ENCODE measurements at regions not wholly inside any gene's neighbourhood (a gene's known extent, or its start where the extent isn't known, plus 50 kb on each side); places are given as distances from the start of the nearest gene placed in this dataset.

GRCh38 chr3:195011231-195011834 is 259.6 kb downstream of the XXYLT1 start:
- no peak for DNase-seq (ENCODE audit: low read depth in 2 of 2)

DNA sequence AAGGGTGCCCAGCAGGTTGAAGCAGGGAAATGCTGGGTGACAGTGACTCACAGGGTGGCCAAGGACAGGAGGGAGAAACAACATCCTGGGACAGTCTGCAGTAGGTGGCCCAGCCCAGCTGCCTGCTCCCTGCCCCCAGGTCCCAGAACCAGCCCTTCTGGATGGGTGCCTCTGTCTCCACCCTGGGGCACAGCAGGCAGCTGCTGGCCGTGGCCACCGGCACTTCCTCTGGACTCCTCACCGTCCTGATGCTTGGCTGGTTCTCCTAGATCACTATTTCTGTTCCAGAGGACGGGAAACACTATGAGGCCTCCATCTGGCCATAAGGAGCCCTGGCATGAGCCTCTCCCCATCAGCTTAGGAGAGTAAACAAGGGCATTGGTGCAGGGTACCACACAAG is 258.9 kb downstream of the XXYLT1 start:
- DNase-seq (ENCODE audit: low read depth in 2 of 2): no peak

DNA sequence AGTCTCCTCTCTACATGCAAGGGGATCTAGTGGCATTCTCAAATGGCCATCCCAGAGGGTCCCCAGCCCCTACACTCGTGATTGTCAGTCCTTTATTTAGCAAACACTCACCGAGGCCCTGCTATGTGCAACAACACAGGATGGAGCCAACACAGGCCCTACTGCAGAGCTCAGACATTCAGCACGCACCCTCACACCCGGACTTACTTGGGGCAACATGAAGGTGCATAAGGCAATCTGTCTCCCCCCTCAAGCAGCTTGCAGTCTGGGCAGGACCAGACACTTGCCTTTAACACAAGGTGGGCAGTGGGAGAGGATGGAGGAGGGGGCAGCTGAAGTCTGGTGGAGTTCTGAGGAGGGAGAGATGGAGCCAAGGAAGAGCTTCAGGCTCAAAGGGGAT is 258.4 kb downstream of the XXYLT1 start:
- no peak for DNase-seq (ENCODE audit: low read depth in 2 of 2)

DNA sequence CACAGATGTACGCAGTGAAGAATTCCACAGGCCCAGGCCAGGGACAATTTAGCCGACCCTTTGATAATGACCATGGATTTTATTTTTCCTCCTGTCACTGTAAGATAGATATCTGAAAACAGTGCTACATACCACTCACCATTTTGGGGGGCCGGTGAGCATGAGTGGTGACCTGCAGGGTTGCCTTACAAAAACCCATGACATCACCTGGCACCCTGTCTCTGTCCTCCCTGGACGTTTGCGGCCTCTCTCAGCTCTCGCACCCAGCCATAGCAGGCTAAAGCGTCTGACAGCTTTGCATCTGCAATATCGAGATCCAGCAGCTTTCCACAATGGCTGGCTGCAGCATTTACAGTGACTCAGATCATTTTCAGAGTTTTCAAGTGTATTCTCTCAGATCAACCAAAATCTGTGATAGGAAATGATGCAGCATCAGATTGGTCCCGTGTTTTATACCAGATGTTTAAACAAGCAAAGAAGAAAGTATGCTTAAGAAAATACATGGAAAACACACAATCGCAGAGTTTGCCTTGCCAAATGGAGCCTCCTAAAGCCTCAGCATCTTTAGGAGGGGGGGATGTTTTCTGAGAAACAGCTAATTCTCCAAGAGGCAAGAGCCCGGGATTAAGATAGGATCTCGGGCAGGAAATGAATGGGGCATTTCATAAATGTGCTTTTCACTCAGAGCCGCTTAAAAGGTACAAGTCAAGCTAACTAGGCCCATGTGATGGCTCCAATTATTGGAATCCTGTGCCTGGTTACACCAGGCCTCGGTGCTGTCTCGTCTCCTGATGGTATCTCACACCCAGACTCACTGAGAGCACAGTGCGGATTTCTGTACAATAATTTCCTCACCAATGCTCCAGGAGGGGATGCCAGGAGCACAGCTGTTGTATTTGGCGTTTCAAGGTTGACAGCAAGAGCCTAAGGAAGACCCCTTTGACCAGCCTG is 257.3 kb downstream of the XXYLT1 start:
- no peak for DNase-seq (ENCODE audit: low read depth in 2 of 2)

DNA sequence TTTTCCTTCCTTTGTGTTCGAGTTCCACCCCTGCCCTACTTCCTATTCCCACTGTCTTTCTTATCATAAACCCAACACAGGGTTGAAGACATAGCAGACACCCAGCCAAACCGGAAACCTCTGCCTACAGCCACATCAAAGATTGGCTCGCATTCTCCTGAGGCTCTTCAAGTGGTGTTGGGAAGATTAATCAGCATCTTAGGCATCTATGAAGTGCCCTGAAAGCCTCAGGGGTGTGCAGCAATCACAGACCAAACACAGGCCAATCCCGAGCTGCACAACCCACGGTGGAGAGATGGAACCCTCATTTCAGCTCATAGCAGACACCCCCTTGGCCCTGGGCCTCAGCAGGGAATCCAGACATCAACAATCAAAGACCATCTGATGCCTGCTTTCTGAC is 255.9 kb downstream of the XXYLT1 start:
- no peak for DNase-seq (ENCODE audit: low read depth in 2 of 2)

DNA sequence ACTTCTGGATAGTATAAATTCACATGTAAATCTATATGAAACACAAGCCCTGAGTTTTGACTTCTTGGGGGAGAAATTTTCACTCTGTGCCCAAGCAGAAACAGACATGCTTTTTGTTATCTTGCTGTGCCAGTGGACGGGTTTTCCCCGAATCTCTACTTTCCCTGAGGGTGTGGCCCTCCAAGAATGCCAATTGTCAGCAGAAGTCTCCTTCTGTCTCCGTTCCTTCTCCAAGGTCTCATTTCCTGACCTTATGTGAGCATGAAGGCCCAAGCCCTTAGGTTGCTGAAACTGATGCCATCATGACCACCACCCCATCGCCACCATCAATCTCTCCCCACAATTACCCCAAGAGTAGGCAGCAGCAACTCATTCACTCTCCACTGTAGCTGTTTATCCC is 253.8 kb downstream of the XXYLT1 start:
- DNase-seq (ENCODE audit: low read depth in 2 of 2): no peak

Data from stimulated activated CD8-positive, alpha-beta memory T cell treated with anti-CD3 and anti-CD28 coated beads, Interleukin-7, amount 100 ng/mL, for 1 hour (primary cell).